ENCODE measurements at regions not wholly inside any gene's neighbourhood (a gene's known extent, or its start where the extent isn't known, plus 50 kb on each side); places are given as distances from the start of the nearest gene placed in this dataset.
A peak's percentile ranks its signal among the peaks of the same experiment; 100 is the strongest.
"Not testable (repeated sequence)": the region's sequence is repeated elsewhere in the genome, so short reads cannot be mapped to it uniquely, and the experiment has no call there.

DNA sequence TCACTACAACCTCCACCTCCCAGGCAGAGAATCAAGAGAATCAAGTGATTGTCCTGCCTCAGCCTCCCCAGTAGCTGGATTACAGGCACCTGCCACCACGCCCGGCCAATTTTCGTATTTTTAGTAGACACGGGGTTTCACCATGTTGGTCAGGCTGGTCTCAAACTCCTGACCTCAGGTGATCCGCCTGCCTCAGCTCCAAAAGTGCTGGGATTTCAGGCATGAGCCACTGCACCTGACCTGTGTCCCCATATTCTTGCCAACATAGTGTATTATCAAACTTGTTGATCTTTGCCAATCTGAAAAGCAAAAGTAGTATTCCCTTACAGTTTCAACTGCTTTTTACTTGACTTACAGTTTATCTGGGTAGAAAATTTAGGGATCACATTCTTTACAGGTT, 101.7 kb downstream of the SPDYE17 start:
- not testable (repeated sequence) for H3K4me2 ChIP-seq (ENCODE audit: insufficient read depth, low read length); H3K27me3 ChIP-seq (ENCODE audit: insufficient read depth, low read length); H2AFZ ChIP-seq (ENCODE audit: low read length); H3K79me2 ChIP-seq (ENCODE audit: insufficient read depth, low read length); DNase-seq (ENCODE audit: insufficient read length, low spot score, missing footprints); H3K9me3 ChIP-seq (ENCODE audit: low read depth, low read length); H3K36me3 ChIP-seq (ENCODE audit: insufficient read depth, low read length); H3K4me1 ChIP-seq (ENCODE audit: insufficient read depth, low read length); H3K27ac ChIP-seq (ENCODE audit: low read depth, low read length); H4K20me1 ChIP-seq (ENCODE audit: insufficient read depth, low read length); H3K4me3 ChIP-seq (ENCODE audit: insufficient read depth, low read length)

DNA sequence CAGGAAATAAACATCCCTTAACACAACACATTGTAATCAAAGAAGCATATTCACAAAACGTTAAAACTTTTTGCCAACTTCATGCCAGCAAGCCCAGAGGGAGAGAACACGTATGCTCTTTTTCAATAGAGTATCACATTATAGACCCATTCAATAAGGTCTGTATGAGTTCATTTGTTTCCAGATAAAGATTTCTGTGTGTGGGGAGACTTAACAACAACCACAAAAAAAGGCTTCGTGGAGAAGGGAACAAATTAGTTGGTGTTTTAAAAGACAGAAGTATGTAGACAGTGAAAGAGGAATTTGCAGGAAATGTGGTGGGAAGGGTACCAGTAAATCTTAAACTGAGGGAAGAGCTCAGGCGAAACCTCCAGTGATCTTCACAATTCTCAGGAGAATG, 103.4 kb downstream of the SPDYE17 start:
- not testable (repeated sequence) for H3K36me3 ChIP-seq (ENCODE audit: insufficient read depth, low read length); H4K20me1 ChIP-seq (ENCODE audit: insufficient read depth, low read length); H3K27me3 ChIP-seq (ENCODE audit: insufficient read depth, low read length); H3K79me2 ChIP-seq (ENCODE audit: insufficient read depth, low read length); H3K27ac ChIP-seq (ENCODE audit: low read depth, low read length); H3K4me3 ChIP-seq (ENCODE audit: insufficient read depth, low read length); DNase-seq (ENCODE audit: insufficient read length, low spot score, missing footprints); H2AFZ ChIP-seq (ENCODE audit: low read length); H3K9me3 ChIP-seq (ENCODE audit: low read depth, low read length); H3K4me2 ChIP-seq (ENCODE audit: insufficient read depth, low read length); H3K4me1 ChIP-seq (ENCODE audit: insufficient read depth, low read length)

DNA sequence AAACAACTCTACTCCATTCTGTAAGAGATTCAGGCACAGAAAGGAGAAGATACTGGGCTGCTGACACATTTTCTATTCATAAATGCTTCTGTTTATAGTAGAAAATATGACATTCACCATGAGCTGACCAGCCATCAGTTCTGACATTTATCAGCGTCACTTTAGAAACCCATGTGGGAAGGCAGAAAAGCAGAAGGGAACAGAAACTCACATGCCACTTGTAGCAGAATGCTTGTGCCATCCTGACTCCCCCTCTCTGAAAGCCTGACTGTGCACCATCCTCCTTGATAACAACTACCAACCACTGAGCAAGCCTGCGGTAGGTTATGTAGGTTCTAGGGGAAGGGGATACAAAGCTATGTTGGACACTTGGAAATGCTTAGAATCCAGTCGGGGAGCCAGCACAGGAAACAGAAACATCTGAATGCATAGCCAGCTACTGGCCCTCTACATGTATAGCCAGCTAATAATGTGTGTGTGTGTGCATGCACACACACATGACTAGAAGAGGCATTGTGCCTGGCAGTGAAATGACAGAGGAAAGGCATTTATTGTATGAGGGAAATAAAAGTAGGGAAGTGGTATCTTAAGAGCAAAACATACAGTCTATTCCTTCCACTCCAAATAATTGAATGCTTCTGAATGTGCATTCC, 104.3 kb downstream of the SPDYE17 start:
- H3K27ac ChIP-seq (ENCODE audit: low read depth, low read length); H3K4me3 ChIP-seq (ENCODE audit: insufficient read depth, low read length); H3K36me3 ChIP-seq (ENCODE audit: insufficient read depth, low read length); H3K27me3 ChIP-seq (ENCODE audit: insufficient read depth, low read length); H3K4me1 ChIP-seq (ENCODE audit: insufficient read depth, low read length); H3K4me2 ChIP-seq (ENCODE audit: insufficient read depth, low read length); H2AFZ ChIP-seq (ENCODE audit: low read length); H3K79me2 ChIP-seq (ENCODE audit: insufficient read depth, low read length); DNase-seq (ENCODE audit: insufficient read length, low spot score, missing footprints); H4K20me1 ChIP-seq (ENCODE audit: insufficient read depth, low read length); H3K9me3 ChIP-seq (ENCODE audit: low read depth, low read length): not testable (repeated sequence)

DNA sequence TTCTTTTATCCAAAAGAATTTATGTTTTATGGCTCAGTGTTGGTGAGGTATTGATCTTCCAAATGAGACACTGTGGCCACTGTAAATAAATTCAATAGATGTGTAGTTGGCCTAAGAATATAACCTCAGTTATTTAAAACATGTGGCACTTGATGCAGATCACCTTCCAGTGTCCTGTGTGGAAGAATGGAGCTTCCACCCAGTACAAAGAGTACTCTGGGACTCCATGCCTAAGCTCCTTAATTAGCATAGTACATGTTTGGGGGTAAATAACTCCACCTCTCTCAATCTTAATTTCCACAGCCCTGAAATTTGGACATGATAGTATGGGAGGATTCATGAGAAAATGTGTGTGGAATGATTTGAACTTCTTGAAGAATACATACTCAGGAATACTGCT, 105.7 kb downstream of the SPDYE17 start:
- H3K27me3 ChIP-seq (ENCODE audit: insufficient read depth, low read length); H3K27ac ChIP-seq (ENCODE audit: low read depth, low read length); H4K20me1 ChIP-seq (ENCODE audit: insufficient read depth, low read length); H3K4me3 ChIP-seq (ENCODE audit: insufficient read depth, low read length); H3K79me2 ChIP-seq (ENCODE audit: insufficient read depth, low read length); DNase-seq (ENCODE audit: insufficient read length, low spot score, missing footprints); H3K9me3 ChIP-seq (ENCODE audit: low read depth, low read length); H3K4me1 ChIP-seq (ENCODE audit: insufficient read depth, low read length); H3K4me2 ChIP-seq (ENCODE audit: insufficient read depth, low read length); H2AFZ ChIP-seq (ENCODE audit: low read length); H3K36me3 ChIP-seq (ENCODE audit: insufficient read depth, low read length): not testable (repeated sequence)

DNA sequence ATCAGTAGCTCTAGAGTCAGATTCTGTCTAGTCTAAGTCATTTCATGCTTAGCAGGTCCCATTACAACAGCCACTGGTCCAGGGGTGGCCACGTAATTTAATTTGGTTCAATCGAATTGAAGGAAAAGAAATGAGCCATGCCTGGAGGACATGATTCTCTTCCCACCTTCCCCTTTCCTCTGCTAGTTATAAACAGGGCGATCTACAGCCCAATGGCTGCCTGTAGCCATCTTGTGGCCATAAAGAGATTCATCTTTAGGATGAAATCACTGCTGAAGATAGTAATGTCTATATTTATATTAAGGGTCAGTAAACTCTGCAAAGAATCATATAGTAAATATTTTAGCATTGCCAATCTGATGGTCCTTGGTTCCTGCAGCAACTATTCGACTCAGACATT, 107.4 kb downstream of the SPDYE17 start:
- H3K4me3 ChIP-seq (ENCODE audit: insufficient read depth, low read length); H3K36me3 ChIP-seq (ENCODE audit: insufficient read depth, low read length); H3K4me1 ChIP-seq (ENCODE audit: insufficient read depth, low read length); H3K9me3 ChIP-seq (ENCODE audit: low read depth, low read length); H4K20me1 ChIP-seq (ENCODE audit: insufficient read depth, low read length); DNase-seq (ENCODE audit: insufficient read length, low spot score, missing footprints); H3K79me2 ChIP-seq (ENCODE audit: insufficient read depth, low read length); H3K27me3 ChIP-seq (ENCODE audit: insufficient read depth, low read length); H3K27ac ChIP-seq (ENCODE audit: low read depth, low read length); H3K4me2 ChIP-seq (ENCODE audit: insufficient read depth, low read length); H2AFZ ChIP-seq (ENCODE audit: low read length): not testable (repeated sequence)

DNA sequence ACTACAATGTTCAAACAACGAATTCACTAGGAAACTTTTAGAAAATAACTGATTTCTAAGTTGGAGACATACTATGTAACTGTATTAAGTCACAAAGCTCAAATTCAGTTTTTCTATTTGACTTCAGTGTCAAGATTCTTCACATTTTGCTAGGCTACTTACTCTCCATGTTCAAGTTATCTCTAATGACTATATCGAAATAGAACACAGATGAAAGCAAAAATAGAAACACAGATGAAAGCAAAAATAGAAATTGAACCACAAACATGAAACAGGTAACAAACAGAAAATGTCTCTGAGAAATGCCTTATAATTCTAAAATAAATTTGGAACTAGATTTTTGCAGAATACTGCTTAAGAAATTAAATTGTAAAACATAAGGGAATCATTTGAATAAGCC, 113.5 kb downstream of the SPDYE17 start:
- H3K9me3 ChIP-seq (ENCODE audit: low read depth, low read length); H3K36me3 ChIP-seq (ENCODE audit: insufficient read depth, low read length); H3K4me2 ChIP-seq (ENCODE audit: insufficient read depth, low read length); H3K4me3 ChIP-seq (ENCODE audit: insufficient read depth, low read length); H3K79me2 ChIP-seq (ENCODE audit: insufficient read depth, low read length); H2AFZ ChIP-seq (ENCODE audit: low read length); H3K4me1 ChIP-seq (ENCODE audit: insufficient read depth, low read length); H3K27ac ChIP-seq (ENCODE audit: low read depth, low read length); DNase-seq (ENCODE audit: insufficient read length, low spot score, missing footprints); H3K27me3 ChIP-seq (ENCODE audit: insufficient read depth, low read length); H4K20me1 ChIP-seq (ENCODE audit: insufficient read depth, low read length): not testable (repeated sequence)

DNA sequence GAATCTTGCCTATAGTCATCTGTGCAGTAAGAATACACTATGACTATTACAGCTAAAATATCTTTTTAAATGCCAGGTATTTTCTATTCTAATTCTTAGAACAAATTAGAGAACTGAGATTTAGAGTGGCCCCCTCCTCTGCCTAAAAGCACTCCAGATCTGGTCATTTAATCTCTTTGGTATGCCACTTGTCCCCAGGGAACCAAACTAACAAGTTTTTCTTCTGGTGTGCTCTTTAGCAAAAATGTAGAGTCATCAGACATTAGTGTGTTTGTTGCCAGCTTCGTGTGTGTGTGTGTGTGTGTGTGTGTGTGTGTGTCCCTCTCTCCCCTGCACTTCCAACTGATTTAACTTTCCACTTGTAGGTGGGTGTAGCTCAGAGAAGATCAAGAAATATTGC, 117.8 kb downstream of the SPDYE17 start:
- H3K4me2 ChIP-seq (ENCODE audit: insufficient read depth, low read length); H3K4me1 ChIP-seq (ENCODE audit: insufficient read depth, low read length); H3K4me3 ChIP-seq (ENCODE audit: insufficient read depth, low read length); H4K20me1 ChIP-seq (ENCODE audit: insufficient read depth, low read length); H3K27ac ChIP-seq (ENCODE audit: low read depth, low read length); H3K36me3 ChIP-seq (ENCODE audit: insufficient read depth, low read length); H3K27me3 ChIP-seq (ENCODE audit: insufficient read depth, low read length); H2AFZ ChIP-seq (ENCODE audit: low read length); DNase-seq (ENCODE audit: insufficient read length, low spot score, missing footprints); H3K79me2 ChIP-seq (ENCODE audit: insufficient read depth, low read length); H3K9me3 ChIP-seq (ENCODE audit: low read depth, low read length): not testable (repeated sequence)

DNA sequence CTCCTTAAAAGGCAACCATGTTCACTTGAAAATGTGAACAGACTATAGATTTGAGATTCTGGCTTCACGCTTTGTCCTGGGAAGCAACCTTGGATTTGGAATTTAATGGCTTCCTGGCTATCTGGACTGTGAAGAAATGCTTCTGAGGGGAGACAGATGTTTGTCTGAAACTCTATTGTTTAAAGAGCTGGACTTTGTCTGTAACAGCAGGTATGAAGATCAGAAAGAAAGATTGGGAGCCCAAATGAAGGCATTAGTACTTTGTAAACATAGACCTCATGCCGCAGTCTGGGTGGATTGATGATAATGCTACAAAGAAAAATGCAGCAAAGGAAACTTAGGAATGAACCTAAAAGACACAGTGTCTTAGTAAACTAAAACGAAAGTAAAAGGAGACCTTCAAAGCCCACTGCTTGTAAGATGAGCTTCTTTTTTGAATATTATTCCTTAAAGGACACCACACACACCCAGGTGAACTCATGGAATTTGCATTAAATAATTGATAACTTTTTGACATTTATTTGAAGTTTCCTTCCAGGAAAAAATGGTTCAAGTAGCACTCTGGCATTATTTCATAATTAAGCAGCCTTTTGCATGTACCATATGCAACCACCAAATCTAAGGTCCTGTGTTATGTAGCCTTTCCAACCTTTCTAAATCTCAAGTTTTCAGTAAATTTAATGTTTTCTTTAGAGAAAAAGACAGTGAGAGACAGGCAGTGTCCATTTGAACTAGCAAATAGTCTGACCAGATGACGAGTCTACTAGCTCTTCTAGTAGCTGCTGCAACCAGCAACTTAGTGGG, 119.9 kb downstream of the SPDYE17 start:
- DNase-seq (ENCODE audit: insufficient read length, low spot score, missing footprints); H3K27ac ChIP-seq (ENCODE audit: low read depth, low read length); H4K20me1 ChIP-seq (ENCODE audit: insufficient read depth, low read length); H3K4me3 ChIP-seq (ENCODE audit: insufficient read depth, low read length); H3K4me1 ChIP-seq (ENCODE audit: insufficient read depth, low read length); H3K9me3 ChIP-seq (ENCODE audit: low read depth, low read length); H3K27me3 ChIP-seq (ENCODE audit: insufficient read depth, low read length); H3K79me2 ChIP-seq (ENCODE audit: insufficient read depth, low read length); H3K36me3 ChIP-seq (ENCODE audit: insufficient read depth, low read length); H2AFZ ChIP-seq (ENCODE audit: low read length): not testable (repeated sequence)
- peak overlapping the region; percentile 45 for H3K4me2 ChIP-seq (ENCODE audit: insufficient read depth, low read length)

DNA sequence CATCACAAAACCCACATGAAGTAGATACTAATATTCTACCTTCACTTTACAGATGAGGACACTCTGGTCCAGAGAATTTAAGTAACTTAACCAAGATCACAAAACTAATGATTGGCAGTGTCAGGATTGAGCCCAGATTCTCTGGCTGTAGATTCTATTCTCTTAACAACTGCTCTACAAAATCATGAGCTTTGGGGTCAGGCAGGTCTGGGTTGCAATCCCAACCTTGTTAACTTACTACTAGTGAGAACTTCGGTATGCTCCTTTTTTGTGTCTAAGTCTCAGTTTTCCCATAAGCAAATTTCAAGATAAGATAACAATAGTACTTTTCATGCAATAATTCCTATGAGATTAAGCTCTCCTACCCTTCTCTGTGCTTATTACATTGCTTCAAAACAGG, 127.5 kb downstream of the SPDYE17 start:
- H3K4me2 ChIP-seq (ENCODE audit: insufficient read depth, low read length); H2AFZ ChIP-seq (ENCODE audit: low read length); H3K4me3 ChIP-seq (ENCODE audit: insufficient read depth, low read length); H4K20me1 ChIP-seq (ENCODE audit: insufficient read depth, low read length); H3K4me1 ChIP-seq (ENCODE audit: insufficient read depth, low read length); H3K36me3 ChIP-seq (ENCODE audit: insufficient read depth, low read length); H3K79me2 ChIP-seq (ENCODE audit: insufficient read depth, low read length); H3K27ac ChIP-seq (ENCODE audit: low read depth, low read length); H3K9me3 ChIP-seq (ENCODE audit: low read depth, low read length); H3K27me3 ChIP-seq (ENCODE audit: insufficient read depth, low read length); DNase-seq (ENCODE audit: insufficient read length, low spot score, missing footprints): not testable (repeated sequence)
